Breast epithelium (tissue), 4 donors: ENCODE measurements at regions not wholly inside any gene's neighbourhood (a gene's known extent, or its start where the extent isn't known, plus 50 kb on each side); places are given as distances from the start of the nearest gene placed in this dataset.

Source experiments
- DNase-seq, 2 donors: peaks; one replicate each; pipeline ENCODE4 v3.0.0-alpha.2; 2019; ENCODE audit warnings: low spot score in 2 of 2
- H3K27ac ChIP-seq, 2 donors: fragments of 200-600 bp; sonication (generic) in 1 of 2; one replicate each; pipeline ENCODE4 v1.5.1; 2016 to 2019; ENCODE audit warnings: mild to moderate bottlenecking in 1 of 2
- H3K27me3 ChIP-seq, 2 donors: fragments of 200-600 bp; sonication (generic) in 1 of 2; one replicate each; pipeline versions ENCODE4 v1.5.1 to v1.6.0; 2017 to 2019; ENCODE audit warnings: control low read depth in 1 of 2, mild to moderate bottlenecking in 1 of 2
- H3K36me3 ChIP-seq: fragments of 200-600 bp; one replicate; pipeline ENCODE4 v1.5.1; 2019
- H3K4me1 ChIP-seq, 2 donors: fragments of 200-600 bp; sonication (generic); one replicate each; pipeline ENCODE4 v1.5.1; 2016 to 2019; ENCODE audit warnings: control low read depth in 1 of 2
- H3K4me3 ChIP-seq, 3 donors: fragments of 200-600 bp; sonication (generic); 1 replicate in 2 of 3; 2 replicates in 1 of 3; pipeline ENCODE4 v1.5.1; 2016 to 2019; ENCODE audit warnings: mild to moderate bottlenecking in 3 of 3, moderate library complexity in 2 of 3
- H3K9me3 ChIP-seq, 2 donors: fragments of 200-600 bp; sonication (generic) in 1 of 2; one replicate each; pipeline ENCODE4 v1.5.1; 2016 to 2019; ENCODE audit warnings: control low read depth in 1 of 2
- POLR2A ChIP-seq: fragments of 450-650 bp; IDR thresholded peaks from one replicate; pipeline ENCODE4 v1.6.1; 2016; ENCODE audit warnings: antibody characterized with exemption, mild to moderate bottlenecking, moderate library complexity
- POLR2AphosphoS5 ChIP-seq, 3 donors: sonication (generic); formaldehyde crosslinking; IDR thresholded peaks; one replicate each; pipeline ENCODE4 v1.6.1; 2017; ENCODE audit warnings: antibody characterized with exemption in 3 of 3
- intact Hi-C: fragments of 100-400 bp; cut with DNase I; formaldehyde crosslinking; loops from one replicate; pipeline ENCODE4 v1.15.1; 2023; ENCODE audit warnings: low total_unique reads
- TF ChIP-seq, protein P1 (sequence below), 3 donors: fragments of 450-650 bp; IDR thresholded peaks; one replicate each; pipeline ENCODE4 v1.5.1; 2016 to 2017; ENCODE audit warnings: antibody characterized with exemption in 3 of 3, mild to moderate bottlenecking in 3 of 3, moderate library complexity in 3 of 3

DNA sequence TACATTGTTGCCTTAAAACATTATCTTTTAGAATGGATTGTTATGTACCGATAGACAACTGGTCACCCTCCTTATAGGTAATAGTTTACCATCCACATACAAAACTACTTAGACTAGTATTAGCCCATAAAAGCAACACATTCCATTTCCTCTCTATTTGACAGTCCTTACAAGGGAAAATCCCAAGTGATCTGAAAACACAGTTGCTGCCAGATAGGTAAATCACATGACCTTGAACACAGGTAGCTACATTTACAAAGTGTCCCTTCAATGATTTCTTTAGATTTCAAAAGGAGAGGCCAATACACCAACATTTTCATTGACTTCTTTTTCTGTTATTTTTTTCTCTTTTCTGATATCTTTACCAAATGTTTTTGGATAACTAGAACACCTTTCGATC is 102.9 kb upstream of the SMYD2 start:
- Histone ChIP-seq H3K9me3 (peaks cover 0 to 3% of the 10 kb centered on the region in 2 donors), H3K4me1 (no peaks in the 10 kb centered on the region), H3K27me3 (peaks cover 0 to 4% of the 10 kb centered on the region in 2 donors), H3K4me3 (no peak overlapping the region), H3K27ac (no peak overlapping the region), H3K36me3 (no peaks in the 10 kb centered on the region)
- no peak for DNase-seq
- intact Hi-C loops = no loop called here
- TF ChIP-seq POLR2A (no peak), POLR2AphosphoS5 (IDR thresholded peaks at IDR 0.05) (no peak)
- TF ChIP-seq, protein P1, sequence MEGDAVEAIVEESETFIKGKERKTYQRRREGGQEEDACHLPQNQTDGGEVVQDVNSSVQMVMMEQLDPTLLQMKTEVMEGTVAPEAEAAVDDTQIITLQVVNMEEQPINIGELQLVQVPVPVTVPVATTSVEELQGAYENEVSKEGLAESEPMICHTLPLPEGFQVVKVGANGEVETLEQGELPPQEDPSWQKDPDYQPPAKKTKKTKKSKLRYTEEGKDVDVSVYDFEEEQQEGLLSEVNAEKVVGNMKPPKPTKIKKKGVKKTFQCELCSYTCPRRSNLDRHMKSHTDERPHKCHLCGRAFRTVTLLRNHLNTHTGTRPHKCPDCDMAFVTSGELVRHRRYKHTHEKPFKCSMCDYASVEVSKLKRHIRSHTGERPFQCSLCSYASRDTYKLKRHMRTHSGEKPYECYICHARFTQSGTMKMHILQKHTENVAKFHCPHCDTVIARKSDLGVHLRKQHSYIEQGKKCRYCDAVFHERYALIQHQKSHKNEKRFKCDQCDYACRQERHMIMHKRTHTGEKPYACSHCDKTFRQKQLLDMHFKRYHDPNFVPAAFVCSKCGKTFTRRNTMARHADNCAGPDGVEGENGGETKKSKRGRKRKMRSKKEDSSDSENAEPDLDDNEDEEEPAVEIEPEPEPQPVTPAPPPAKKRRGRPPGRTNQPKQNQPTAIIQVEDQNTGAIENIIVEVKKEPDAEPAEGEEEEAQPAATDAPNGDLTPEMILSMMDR (IDR thresholded peaks at IDR 0.05) = no peak

DNA sequence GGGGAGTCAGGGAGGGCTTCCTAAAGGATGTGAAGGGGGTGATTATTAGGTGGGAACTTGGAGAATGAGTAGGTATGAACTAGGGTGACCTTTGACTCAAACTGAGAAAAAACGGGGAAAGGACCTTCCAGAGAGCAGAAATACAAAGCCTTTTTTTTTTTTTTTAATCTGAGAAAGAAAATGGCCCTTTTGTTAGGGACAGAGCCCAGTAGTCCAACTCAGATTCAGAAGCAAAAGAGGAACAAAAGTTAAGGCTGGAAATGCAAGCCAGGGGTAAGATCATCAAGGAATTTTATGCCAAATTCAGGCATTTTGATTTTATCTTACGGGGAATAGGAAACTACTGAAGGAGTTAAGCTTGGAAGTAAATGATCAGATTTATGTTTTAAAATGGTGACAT is 96.0 kb upstream of the SMYD2 start:
- H3K27ac ChIP-seq = no peak overlapping the region
- no peak for TF ChIP-seq POLR2A
- TF ChIP-seq POLR2AphosphoS5 (IDR thresholded peaks at IDR 0.05) = no peak
- TF ChIP-seq, protein P1 (IDR thresholded peaks at IDR 0.05) = no peak
- DNase-seq = no peak
- intact Hi-C loops = loop anchor here (5.0 kb wide), 1 partner anchor 722 kb away; no protein-coding TSS in a partner anchor
- H3K27me3 ChIP-seq = peaks cover 0 to 37% of the 10 kb centered on the region in 2 donors
- peaks cover 0 to 7% of the 10 kb centered on the region in 2 donors for H3K9me3 ChIP-seq
- H3K4me1 ChIP-seq = no peaks in the 10 kb centered on the region
- H3K4me3 ChIP-seq = no peak overlapping the region
- H3K36me3 ChIP-seq = no peaks in the 10 kb centered on the region

DNA sequence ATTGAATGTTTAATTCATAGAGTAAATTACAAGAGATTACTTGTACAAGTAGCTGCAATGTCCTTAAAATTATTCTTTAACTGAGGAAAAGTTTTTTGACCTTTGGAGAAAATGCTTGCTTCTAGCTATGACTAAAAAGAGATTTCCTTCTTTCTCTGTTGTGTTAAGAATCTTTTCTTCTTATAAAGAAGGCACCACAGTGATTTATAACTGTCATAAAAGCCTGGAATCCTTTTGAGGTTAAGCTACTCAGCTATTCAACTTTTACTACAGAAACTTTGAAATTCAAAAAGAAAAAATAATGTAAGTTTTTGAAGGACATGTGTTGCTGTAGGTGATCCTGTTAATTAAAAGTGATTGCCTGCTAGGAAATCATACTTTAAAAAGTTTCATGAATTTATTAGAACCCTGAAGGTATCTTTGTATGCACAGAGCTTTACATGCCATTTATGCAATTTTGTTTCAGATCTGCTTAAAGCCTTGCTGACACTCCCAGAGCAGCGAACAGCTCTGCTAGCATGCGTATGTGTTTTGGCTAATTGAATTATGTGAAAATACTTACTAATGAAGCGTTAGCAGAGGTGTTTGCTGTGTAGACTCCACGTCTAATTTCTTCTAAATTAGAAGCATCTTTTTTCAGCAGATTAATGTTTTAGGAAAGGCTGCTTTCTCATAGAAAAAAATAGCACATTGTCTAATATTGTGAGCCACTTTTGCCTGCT is 94.7 kb upstream of the SMYD2 start:
- Histone ChIP-seq H3K27me3 (peaks cover 0 to 37% of the 10 kb centered on the region in 2 donors), H3K4me3 (no peak overlapping the region), H3K9me3 (peaks cover 0 to 7% of the 10 kb centered on the region in 2 donors), H3K36me3 (no peaks in the 10 kb centered on the region), H3K27ac (no peak overlapping the region), H3K4me1 (no peaks in the 10 kb centered on the region)
- no peak for DNase-seq
- intact Hi-C loops = no loop called here
- TF ChIP-seq POLR2AphosphoS5 (IDR thresholded peaks at IDR 0.05) (no peak), POLR2A (no peak)
- TF ChIP-seq, protein P1 (IDR thresholded peaks at IDR 0.05) = no peak

DNA sequence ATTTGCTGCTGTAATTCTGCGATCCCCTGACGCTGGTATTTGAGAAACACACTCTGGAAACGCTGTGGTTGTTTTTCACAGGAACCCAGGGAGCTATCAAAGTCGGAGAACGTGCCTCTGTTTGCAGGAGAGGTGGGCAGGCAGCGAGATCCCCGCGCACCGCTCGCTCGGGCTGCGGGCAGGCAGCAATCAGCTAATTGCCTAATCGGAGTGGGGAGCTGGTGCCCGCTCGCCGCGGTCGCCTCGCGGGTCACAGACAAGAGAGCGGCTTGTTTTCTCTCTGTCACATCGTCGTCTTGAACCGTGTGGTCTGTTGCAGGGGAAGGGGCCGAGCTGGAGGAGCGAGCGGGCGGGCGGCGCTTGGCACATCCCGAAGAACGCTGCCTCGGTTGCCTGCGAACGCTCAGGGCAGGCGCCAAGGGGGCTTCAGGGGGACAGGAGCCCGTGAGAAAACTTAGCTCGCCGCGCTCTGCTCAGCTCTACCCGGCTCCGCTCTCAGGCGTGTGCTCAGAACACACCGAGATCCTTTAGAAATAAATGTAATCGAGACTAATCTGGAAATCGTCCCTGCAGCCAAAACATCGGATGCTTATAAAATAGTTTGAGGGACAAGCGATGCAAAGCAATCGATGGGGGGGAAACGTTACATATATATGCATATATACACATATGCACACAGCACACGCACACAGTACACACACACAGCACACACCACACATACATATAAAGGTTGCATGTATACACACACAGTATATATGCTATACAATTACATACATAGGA is 93.6 kb upstream of the SMYD2 start:
- Histone ChIP-seq H3K4me3 (peak overlapping the region; percentile 3 to 61 (median 28)), H3K27ac (no peak overlapping the region), H3K36me3 (no peaks in the 10 kb centered on the region), H3K27me3 (peaks cover 0 to 37% of the 10 kb centered on the region in 2 donors), H3K9me3 (peaks cover 0 to 7% of the 10 kb centered on the region in 2 donors), H3K4me1 (no peaks in the 10 kb centered on the region)
- intact Hi-C loops = no loop called here
- TF ChIP-seq, protein P1 (IDR thresholded peaks at IDR 0.05) = no peak
- TF ChIP-seq POLR2A = no peak
- TF ChIP-seq POLR2AphosphoS5 (IDR thresholded peaks at IDR 0.05) = no peak
- no peak for DNase-seq

DNA sequence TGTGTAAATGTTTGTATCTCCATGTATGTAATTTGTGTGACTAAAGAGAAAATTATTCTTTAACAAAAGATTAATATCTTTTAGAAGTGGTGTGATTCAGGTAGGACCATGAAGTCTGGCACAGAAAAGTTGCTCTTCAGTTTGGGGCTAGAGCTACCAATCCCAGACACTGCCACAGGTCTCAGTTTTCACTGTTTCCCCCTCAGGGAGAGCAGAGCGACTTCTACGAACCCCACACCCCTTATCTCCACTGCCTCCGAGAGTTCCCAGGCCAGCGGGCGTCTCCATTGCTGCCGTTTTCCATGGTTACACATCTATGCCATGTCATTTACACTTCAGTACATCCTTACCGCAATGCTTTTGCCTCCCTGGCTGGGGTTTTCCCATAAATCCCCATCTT is 93.0 kb upstream of the SMYD2 start:
- no peaks in the 10 kb centered on the region for H3K4me1 ChIP-seq
- TF ChIP-seq POLR2AphosphoS5 (IDR thresholded peaks at IDR 0.05) = no peak
- no peak overlapping the region for H3K4me3 ChIP-seq
- H3K36me3 ChIP-seq = no peaks in the 10 kb centered on the region
- peaks cover 0 to 6% of the 10 kb centered on the region in 2 donors for H3K9me3 ChIP-seq
- intact Hi-C loops = no loop called here
- H3K27me3 ChIP-seq = peaks cover 0 to 37% of the 10 kb centered on the region in 2 donors
- DNase-seq = no peak
- no peak overlapping the region for H3K27ac ChIP-seq
